ENCODE measurements at regions not wholly inside any gene's neighbourhood (a gene's known extent, or its start where the extent isn't known, plus 50 kb on each side); places are given as distances from the start of the nearest gene placed in this dataset.

- TF ChIP-seq CTCF (conservative IDR thresholded peaks at IDR 0.05): no peak
- H3K4me3 Mint-ChIP-seq: no peak overlapping the region
- no peak overlapping the region for H3K27ac Mint-ChIP-seq
- Histone ChIP-seq H3K4me1 (ENCODE audit: control insufficient read depth, insufficient read depth, low read length) (peaks cover 2% of the 10 kb centered on the region), H3K27me3 (ENCODE audit: control insufficient read depth, insufficient read depth, low read length, poor library complexity, severe bottlenecking) (no peaks in the 10 kb centered on the region), H3K36me3 (ENCODE audit: control insufficient read depth, insufficient read depth, low read length) (no peaks in the 10 kb centered on the region), H3K9ac (ENCODE audit: extremely low read depth, low read length, poor library complexity, severe bottlenecking) (no peak overlapping the region), H3K27ac (ENCODE audit: low read depth, low read length) (no peak overlapping the region), H3K4me3 (ENCODE audit: low read length) (no peak overlapping the region), H3K9me3 (ENCODE audit: control insufficient read depth, low read length) (no peaks in the 10 kb centered on the region)
- WGBS, 2 experiments (ENCODE audit: insufficient coverage in 1 of 2, insufficient read length in 1 of 2): 90 to 97% methylated on average over 7 to 9 of the region's 9 CpGs
- no peaks in the 10 kb centered on the region for H3K9me3 Mint-ChIP-seq
- peak; percentile 13 for DNase-seq
- peaks cover 35% of the 10 kb centered on the region for H3K27me3 Mint-ChIP-seq (ENCODE audit: insufficient read depth)
- H3K4me1 Mint-ChIP-seq: peaks cover 9% of the 10 kb centered on the region
- no peaks in the 10 kb centered on the region for H3K36me3 Mint-ChIP-seq (ENCODE audit: low read depth)
Observed at GRCh38 chr14:98955036-98955740, 316.8 kb downstream of the BCL11B start.

- WGBS, 2 experiments (ENCODE audit: insufficient coverage in 1 of 2, insufficient read length in 1 of 2): 92 to 98% methylated on average over 5 of the region's 5 CpGs
- Histone ChIP-seq H3K27me3 (ENCODE audit: control insufficient read depth, insufficient read depth, low read length, poor library complexity, severe bottlenecking) (no peaks in the 10 kb centered on the region), H3K4me1 (ENCODE audit: control insufficient read depth, insufficient read depth, low read length) (peaks cover 2% of the 10 kb centered on the region), H3K36me3 (ENCODE audit: control insufficient read depth, insufficient read depth, low read length) (no peaks in the 10 kb centered on the region), H3K9ac (ENCODE audit: extremely low read depth, low read length, poor library complexity, severe bottlenecking) (no peak overlapping the region), H3K4me3 (ENCODE audit: low read length) (no peak overlapping the region), H3K27ac (ENCODE audit: low read depth, low read length) (no peak overlapping the region), H3K9me3 (ENCODE audit: control insufficient read depth, low read length) (no peaks in the 10 kb centered on the region)
- H3K4me1 Mint-ChIP-seq: peaks cover 13% of the 10 kb centered on the region
- H3K4me3 Mint-ChIP-seq: no peak overlapping the region
- H3K27ac Mint-ChIP-seq: no peak overlapping the region
- no peak for TF ChIP-seq CTCF (conservative IDR thresholded peaks at IDR 0.05)
- H3K27me3 Mint-ChIP-seq (ENCODE audit: insufficient read depth): peaks cover 37% of the 10 kb centered on the region
- H3K36me3 Mint-ChIP-seq (ENCODE audit: low read depth): no peaks in the 10 kb centered on the region
- no peaks in the 10 kb centered on the region for H3K9me3 Mint-ChIP-seq
- peak; percentile 13 for DNase-seq
Observed at GRCh38 chr14:98955741-98956070, 316.3 kb downstream of the BCL11B start.

- no peaks in the 10 kb centered on the region for H3K36me3 ChIP-seq (ENCODE audit: control insufficient read depth, insufficient read depth, low read length)
- no peak overlapping the region for H3K4me3 ChIP-seq (ENCODE audit: low read length)
- no peaks in the 10 kb centered on the region for H3K9me3 ChIP-seq (ENCODE audit: control insufficient read depth, low read length)
- peak; percentile 25 for DNase-seq
- H3K27me3 ChIP-seq (ENCODE audit: control insufficient read depth, insufficient read depth, low read length, poor library complexity, severe bottlenecking): no peaks in the 10 kb centered on the region
- H3K4me1 ChIP-seq (ENCODE audit: control insufficient read depth, insufficient read depth, low read length): peaks cover 2% of the 10 kb centered on the region
- H3K9me3 Mint-ChIP-seq: no peaks in the 10 kb centered on the region
- no peak overlapping the region for H3K27ac ChIP-seq (ENCODE audit: low read depth, low read length)
- peaks cover 34% of the 10 kb centered on the region for H3K27me3 Mint-ChIP-seq (ENCODE audit: insufficient read depth)
- no peaks in the 10 kb centered on the region for H3K36me3 Mint-ChIP-seq (ENCODE audit: low read depth)
- TF ChIP-seq CTCF (conservative IDR thresholded peaks at IDR 0.05): no peak
- no peak overlapping the region for H3K4me3 Mint-ChIP-seq
- H3K9ac ChIP-seq (ENCODE audit: extremely low read depth, low read length, poor library complexity, severe bottlenecking): no peak overlapping the region
- 92 to 100% methylated on average over 2 to 6 of the region's 7 CpGs for WGBS, 2 experiments (ENCODE audit: insufficient coverage in 1 of 2, insufficient read length in 1 of 2)
- peaks cover 14% of the 10 kb centered on the region for H3K4me1 Mint-ChIP-seq
- H3K27ac Mint-ChIP-seq: no peak overlapping the region
Observed at GRCh38 chr14:98956181-98956580, 315.8 kb downstream of the BCL11B start.

Data from endodermal cell (in vitro differentiated cells).